ENCODE measurements at regions not wholly inside any gene's neighbourhood (a gene's known extent, or its start where the extent isn't known, plus 50 kb on each side); places are given as distances from the start of the nearest gene placed in this dataset.

GRCh38 chr4:41394481-41394894 lies 137.8 kb downstream of the UCHL1 start:
- intact Hi-C loops (cut with micrococcal nuclease) (no loop called here), dilution Hi-C loops (cut with MboI; ENCODE audit: extremely low pct_ligation_motif_present, low sequenced_read_pairs) (no loop called here)
- H4K20me1 ChIP-seq (replicated peaks; ENCODE audit: control insufficient read depth, extremely low read depth, insufficient read depth, low read length) = no peaks in the 10 kb centered on the region
- no peak overlapping the region for H2AFZ ChIP-seq (ENCODE audit: low read depth, low read length)
- no TSS peak for BruUV-seq (replicated peaks)
- TF ChIP-seq CTCF (IDR thresholded peaks at IDR 0.05; ENCODE audit: extremely low read depth in 1 of 2, insufficient read depth in 1 of 2, low read depth in 1 of 2, low read length in 2 of 2) (no peak), MYC (IDR thresholded peaks at IDR 0.05; ENCODE audit: low read depth, low read length) (no peak), EZH2 (IDR thresholded peaks at IDR 0.05; ENCODE audit: borderline replicate concordance, low read depth, low read length, severe bottlenecking) (no peak), FOS (IDR thresholded peaks at IDR 0.05; ENCODE audit: borderline replicate concordance, insufficient read depth, low read length) (no peak), MAX (IDR thresholded peaks at IDR 0.05; ENCODE audit: insufficient read depth, insufficient read length) (no peak), JUN (IDR thresholded peaks at IDR 0.05; ENCODE audit: borderline replicate concordance, insufficient read depth, insufficient read length, low read depth) (no peak), POLR2A (IDR thresholded peaks at IDR 0.05; ENCODE audit: low read depth, low read length) (no peak), GATA2 (IDR thresholded peaks at IDR 0.05; ENCODE audit: insufficient read depth, insufficient read length, low read depth, low read length) (no peak), POLR2AphosphoS5 (IDR thresholded peaks at IDR 0.05; ENCODE audit: insufficient read depth, low read depth, low read length) (no peak)
- no peaks in the 10 kb centered on the region for H3K9me3 ChIP-seq (replicated peaks; ENCODE audit: control insufficient read depth, insufficient read depth, low read length)
- no peak overlapping the region for H3K9ac ChIP-seq (replicated peaks; ENCODE audit: extremely low read depth, insufficient read depth, low read length)
- no peak overlapping the region for H3K4me2 ChIP-seq (ENCODE audit: insufficient read depth, low read length)
- H3K9me1 ChIP-seq (replicated peaks; ENCODE audit: control insufficient read depth, extremely low read depth, insufficient read depth, low read length) = no peaks in the 10 kb centered on the region
- H3K36me3 ChIP-seq (ENCODE audit: control insufficient read depth in 2 of 2, extremely low read depth in 1 of 2, insufficient read depth in 2 of 2, low read length in 2 of 2) = no peaks in the 10 kb centered on the region
- H3K27me3 ChIP-seq (ENCODE audit: control insufficient read depth in 2 of 2, insufficient read depth in 2 of 2, low read length in 2 of 2) = peaks cover 13 to 14% of the 10 kb centered on the region in 2 experiments
- DNase-seq (ENCODE audit: low read depth, low spot score) = no peak
- no peaks in the 10 kb centered on the region for H3K4me1 ChIP-seq (ENCODE audit: control insufficient read depth, extremely low read depth, insufficient read depth, low read length)
- no peak overlapping the region for H3K27ac ChIP-seq (ENCODE audit: insufficient read depth, low read depth, low read length)
- no peaks in the 10 kb centered on the region for H3K79me2 ChIP-seq (ENCODE audit: control insufficient read depth, insufficient read depth, low read length)
- no peak for FAIRE-seq
- ChIA-PET CTCF (no interaction called here), POLR2A (no interaction called here)
- no peak overlapping the region for H3K4me3 ChIP-seq (replicated peaks in 1 of 3; ENCODE audit: insufficient read depth in 1 of 3, low read depth in 1 of 3, low read length in 3 of 3)

All from endothelial cell of umbilical vein (primary cell).